GOT3 (cell line): ENCODE measurements at regions not wholly inside any gene's neighbourhood (a gene's known extent, or its start where the extent isn't known, plus 50 kb on each side); places are given as distances from the start of the nearest gene placed in this dataset.
"Not testable (repeated sequence)": the region's sequence is repeated elsewhere in the genome, so short reads cannot be mapped to it uniquely, and the experiment has no call there.

Source experiments
- DNase-seq: peaks from one replicate; lab custom pipeline; 2025; ENCODE audit warnings: mixed read lengths; lab: John Stamatoyannopoulos, UW

GRCh38 chr5:44756097-44756496 is 52.6 kb upstream of the MRPS30 start:
- not testable (repeated sequence) for DNase-seq

GRCh38 chr5:44747396-44747795 is 61.4 kb upstream of the MRPS30 start:
- DNase-seq = no peak

- DNase-seq = no peak
These were observed 68.1 kb upstream of the MRPS30 start for GRCh38 chr5:44740660-44741059.

GRCh38 chr5:44729536-44729935 is 79.2 kb upstream of the MRPS30 start:
- DNase-seq = no peak

- DNase-seq = no peak
These were observed 81.6 kb upstream of the MRPS30 start for GRCh38 chr5:44727100-44727499.

GRCh38 chr5:44719856-44720255 is 88.9 kb upstream of the MRPS30 start:
- no peak for DNase-seq

- no peak for DNase-seq
These were observed 93.7 kb upstream of the MRPS30 start for GRCh38 chr5:44714871-44715561.

GRCh38 chr5:44713446-44713845 is 95.3 kb upstream of the MRPS30 start:
- DNase-seq = no peak

GRCh38 chr5:44711901-44712300 is 96.8 kb upstream of the MRPS30 start:
- DNase-seq = no peak

- no peak for DNase-seq
These were observed 100.1 kb upstream of the MRPS30 start for GRCh38 chr5:44708602-44709001.

GRCh38 chr5:44707721-44708120 is 101.0 kb upstream of the MRPS30 start:
- DNase-seq = no peak

GRCh38 chr5:44697025-44697424 is 111.7 kb upstream of the MRPS30 start:
- no peak for DNase-seq

GRCh38 chr5:44695259-44695658 is 113.5 kb upstream of the MRPS30 start:
- DNase-seq = no peak

- DNase-seq = no peak
These were observed 116.9 kb upstream of the MRPS30 start for GRCh38 chr5:44691802-44692201.

- DNase-seq = no peak
These were observed 126.8 kb upstream of the MRPS30 start for GRCh38 chr5:44681906-44682305.

GRCh38 chr5:44679214-44679613 is 129.5 kb upstream of the MRPS30 start:
- DNase-seq = no peak

- no peak for DNase-seq
These were observed 133.5 kb upstream of the MRPS30 start for GRCh38 chr5:44675296-44675695.

GRCh38 chr5:44674461-44674860 is 134.3 kb upstream of the MRPS30 start:
- DNase-seq = no peak

- DNase-seq = not testable (repeated sequence)
These were observed 140.3 kb upstream of the MRPS30 start for GRCh38 chr5:44668471-44668870.

- DNase-seq = peak; percentile 60
These were observed 143.5 kb upstream of the MRPS30 start for GRCh38 chr5:44665101-44665701.

- DNase-seq = no peak
These were observed 144.0 kb upstream of the MRPS30 start for GRCh38 chr5:44664711-44665100.

GRCh38 chr5:44663991-44664710 is 144.6 kb upstream of the MRPS30 start:
- DNase-seq = no peak

GRCh38 chr5:44661851-44662250 is 146.9 kb upstream of the MRPS30 start:
- DNase-seq = no peak
